ENCODE measurements at regions not wholly inside any gene's neighbourhood (a gene's known extent, or its start where the extent isn't known, plus 50 kb on each side); places are given as distances from the start of the nearest gene placed in this dataset.

DNA sequence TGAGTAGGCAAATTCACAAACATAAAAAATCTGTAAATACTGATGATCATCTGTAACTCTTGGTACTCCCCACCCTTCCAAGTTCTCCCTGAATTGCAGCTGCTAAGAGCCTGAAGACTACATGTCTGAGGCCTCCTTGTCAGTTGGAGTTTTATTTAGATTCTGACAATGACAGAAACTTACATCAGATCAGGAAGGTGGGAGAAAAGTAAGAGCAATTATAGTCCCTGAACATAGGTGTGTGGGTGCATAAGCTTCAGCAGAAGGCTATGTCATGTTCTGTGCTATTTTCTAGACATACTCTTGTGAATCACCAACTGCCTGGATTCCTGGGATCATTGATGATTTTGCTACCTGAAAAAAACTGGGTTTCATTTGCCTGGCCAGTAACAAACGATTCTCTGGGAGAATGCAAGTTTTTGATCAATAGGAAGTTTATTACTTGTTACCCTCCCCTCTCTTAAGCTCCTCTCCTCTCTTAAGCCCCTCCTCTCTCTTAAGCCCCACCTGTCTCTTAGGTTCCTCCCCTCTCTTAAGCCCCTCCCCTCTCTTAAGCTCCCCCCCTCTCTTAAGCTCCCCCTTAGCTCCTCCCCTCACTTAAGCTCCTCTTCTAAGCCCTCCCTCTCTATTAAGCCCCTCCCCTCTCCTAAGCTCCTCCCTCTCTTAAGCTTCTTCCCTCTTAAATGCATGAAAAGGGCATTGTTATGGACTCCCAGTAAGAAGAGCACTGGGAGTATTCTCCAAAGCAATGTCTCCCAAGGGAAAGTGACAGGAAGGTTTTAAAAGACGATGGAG, 1183.4 kb upstream of the AUTS2 start:
- DNase-seq = no peak

- no peak for DNase-seq
Measured at GRCh38 chr7:68417002-68417401, 1181.3 kb upstream of the AUTS2 start.

DNA sequence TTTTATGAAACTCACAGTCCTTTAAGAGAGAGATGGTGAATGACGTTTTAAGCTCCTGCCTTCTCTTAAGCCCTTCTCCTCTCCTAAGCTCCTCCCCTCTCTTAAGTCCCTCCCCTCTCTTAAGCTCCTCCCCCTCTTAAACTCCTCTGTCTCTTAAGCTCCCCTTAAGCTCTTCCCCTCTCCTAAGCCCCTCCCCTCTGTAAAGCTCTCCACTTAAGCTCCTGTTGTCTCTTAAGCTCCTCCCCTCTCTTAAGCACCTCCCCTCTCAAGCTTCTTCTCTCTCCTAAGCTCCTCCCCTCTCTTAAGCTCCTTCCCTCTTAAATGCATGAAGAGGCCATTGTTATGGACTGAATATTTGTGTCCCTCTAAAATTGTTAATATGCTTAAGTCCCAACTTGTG, 1180.6 kb upstream of the AUTS2 start:
- DNase-seq = no peak

GRCh38 chr7:68420342-68421192, 1177.7 kb upstream of the AUTS2 start:
- DNase-seq = no peak

DNA sequence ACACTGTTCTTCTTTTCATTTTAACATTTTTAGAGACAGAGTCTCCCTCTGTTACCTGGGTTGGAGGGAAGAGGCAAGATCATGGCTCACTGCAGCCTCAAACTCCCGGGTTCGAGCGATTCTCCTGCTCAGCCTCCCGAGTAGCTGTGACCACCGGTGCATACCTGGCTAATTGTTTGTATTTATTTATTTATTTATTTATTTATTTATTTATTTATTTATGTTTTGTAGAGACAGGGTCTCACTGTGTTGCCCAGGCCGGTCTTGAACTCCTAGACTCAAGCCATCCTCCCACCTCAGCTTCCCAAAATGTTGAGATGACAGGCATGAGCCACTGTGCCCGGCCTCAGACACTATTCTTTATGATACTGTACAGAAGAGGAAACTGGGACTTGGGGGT, 1176.6 kb upstream of the AUTS2 start:
- no peak for DNase-seq

- DNase-seq = no peak
Measured at GRCh38 chr7:68422281-68422680, 1176.0 kb upstream of the AUTS2 start.

DNA sequence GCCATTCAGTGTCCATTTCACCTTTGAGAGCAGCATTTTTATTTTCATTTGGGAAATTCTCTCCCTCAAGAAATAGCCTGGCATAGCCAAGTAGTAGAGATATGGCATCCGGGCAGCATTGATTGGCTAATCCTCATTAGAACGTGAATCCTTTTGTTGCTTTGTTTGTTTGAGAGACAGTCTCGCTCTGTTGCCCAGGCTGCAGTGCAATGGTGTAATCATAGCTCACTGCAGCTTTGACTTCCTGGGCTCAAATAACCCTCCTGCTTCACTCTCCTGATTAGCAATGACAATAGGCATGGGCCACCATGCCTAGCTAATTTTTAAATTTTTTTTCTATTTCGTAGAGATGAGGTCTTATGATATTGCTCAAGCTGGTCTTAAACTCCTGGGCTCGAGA, 1174.9 kb upstream of the AUTS2 start:
- no peak for DNase-seq

DNA sequence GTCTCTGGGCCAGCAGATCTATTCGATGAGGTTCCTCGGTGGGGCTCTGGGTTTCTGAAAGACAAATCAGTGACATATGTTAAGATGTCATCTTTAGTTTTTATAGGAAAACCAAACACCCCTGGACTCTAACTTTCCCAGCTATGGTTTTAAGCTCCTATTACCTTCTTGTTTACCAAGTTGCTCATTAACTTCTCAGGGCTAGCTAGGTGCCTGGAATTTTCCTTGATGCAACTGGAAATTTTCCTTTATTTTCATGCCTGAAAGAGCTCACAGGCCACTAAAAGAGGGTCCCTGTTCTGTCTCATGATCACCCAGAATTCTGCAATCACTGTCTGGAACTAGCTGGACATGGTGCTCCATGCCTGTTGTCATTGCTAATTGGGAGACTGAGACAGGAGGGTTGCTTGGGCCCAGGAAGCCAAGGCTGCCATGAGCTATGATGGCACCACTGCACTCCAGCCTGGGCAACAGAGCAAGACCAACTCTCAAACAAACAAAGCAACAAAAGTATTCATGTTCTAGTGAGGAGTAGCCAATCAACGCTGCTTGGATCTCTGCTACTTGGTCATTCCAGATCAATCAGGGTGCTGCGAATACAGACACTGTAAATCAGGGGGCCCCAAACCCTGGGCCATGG, 1173.5 kb upstream of the AUTS2 start:
- DNase-seq = no peak

DNA sequence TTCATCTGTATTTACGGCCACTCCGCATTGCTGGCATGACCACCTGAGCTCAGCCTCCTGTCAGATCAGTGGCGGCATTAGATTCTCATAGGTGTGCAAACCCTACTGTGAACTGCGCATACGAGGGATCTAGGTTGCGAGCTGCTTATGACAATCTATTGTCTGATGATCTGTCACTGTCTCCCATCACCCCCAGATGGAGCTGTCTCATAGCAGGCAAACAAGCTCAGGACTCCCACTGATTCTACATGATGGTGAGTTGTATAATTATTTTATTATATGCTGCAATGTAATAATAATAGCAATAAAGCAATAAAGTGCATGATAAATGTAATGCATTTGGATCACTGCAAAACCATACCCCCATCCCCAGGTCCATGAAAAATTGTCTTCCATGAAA, 1172.9 kb upstream of the AUTS2 start:
- no peak for DNase-seq

- no peak for DNase-seq
Measured at GRCh38 chr7:68429411-68430117, 1168.7 kb upstream of the AUTS2 start.

DNA sequence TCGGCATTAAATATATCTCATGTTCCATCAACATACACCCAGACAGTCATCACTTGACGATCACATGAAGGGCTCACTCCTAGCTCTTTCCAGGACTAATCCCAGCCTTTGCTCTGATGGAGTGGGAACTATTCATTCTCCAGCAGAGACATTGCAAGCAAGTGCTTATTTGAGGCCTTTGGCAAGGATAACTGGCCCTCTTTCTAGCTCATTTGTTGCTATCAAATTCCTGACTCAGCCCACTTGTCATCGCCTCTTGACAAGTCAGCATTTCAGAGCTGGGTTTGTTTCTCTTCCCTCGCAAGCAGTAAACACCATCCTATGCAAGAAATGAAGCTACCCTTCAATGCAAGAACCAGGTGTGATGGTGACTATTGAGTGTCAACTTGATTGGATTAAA, 1165.7 kb upstream of the AUTS2 start:
- DNase-seq = no peak

DNA sequence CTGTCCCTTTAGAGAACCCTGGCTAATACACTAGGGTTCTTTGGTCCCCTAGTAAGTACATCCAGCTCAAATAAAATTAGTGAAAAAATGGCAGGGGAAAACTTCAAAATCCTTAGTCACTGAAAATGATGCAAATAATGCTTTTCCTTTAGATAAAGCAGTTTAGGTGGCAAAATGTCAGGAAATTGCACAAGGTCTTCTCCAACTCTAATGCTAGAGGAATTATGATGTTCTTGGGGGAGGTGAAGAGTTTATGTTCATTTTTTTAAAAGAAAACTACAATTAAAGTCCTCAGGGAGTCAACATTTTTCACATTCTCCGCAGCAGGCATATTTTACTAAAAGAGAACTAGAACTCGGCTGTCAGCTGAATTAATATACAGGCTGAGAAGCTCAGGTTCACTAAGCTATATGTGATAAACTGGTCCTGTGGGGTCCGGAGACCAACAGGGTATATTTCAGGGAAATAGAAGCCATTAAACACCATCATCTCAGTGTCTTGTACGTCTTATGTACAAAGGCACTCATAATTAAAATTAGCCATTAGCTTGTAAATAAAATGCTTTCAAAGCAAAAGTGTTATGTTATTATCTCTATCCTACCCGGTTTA, 1164.7 kb upstream of the AUTS2 start:
- DNase-seq = no peak

GRCh38 chr7:68434857-68435256, 1163.4 kb upstream of the AUTS2 start:
- no peak for DNase-seq

- DNase-seq = no peak
Measured at GRCh38 chr7:68438016-68438415, 1160.3 kb upstream of the AUTS2 start.

GRCh38 chr7:68438811-68439210, 1159.5 kb upstream of the AUTS2 start:
- DNase-seq = no peak

GRCh38 chr7:68439897-68440296, 1158.4 kb upstream of the AUTS2 start:
- DNase-seq = no peak

- no peak for DNase-seq
Measured at GRCh38 chr7:68440866-68441265, 1157.4 kb upstream of the AUTS2 start.

DNA sequence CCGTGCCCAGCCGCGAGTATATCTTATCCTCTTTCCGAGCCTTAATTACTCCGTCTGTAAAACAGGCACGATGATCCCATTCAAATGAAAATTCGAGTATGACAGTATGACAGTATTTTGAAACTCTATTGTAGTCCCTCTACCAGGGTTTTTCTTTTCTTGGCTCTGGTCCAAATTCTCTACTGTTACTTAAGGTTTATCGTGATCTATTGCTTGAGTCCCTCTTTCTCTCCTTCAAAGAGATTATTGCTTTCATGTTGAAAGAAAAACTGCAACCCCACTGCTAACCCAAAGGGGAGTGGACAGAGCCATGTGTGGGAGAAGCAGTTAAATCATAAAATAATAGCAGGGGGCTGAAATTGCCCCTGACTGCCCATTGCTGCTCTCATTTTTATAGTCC, 1156.6 kb upstream of the AUTS2 start:
- DNase-seq = no peak

DNA sequence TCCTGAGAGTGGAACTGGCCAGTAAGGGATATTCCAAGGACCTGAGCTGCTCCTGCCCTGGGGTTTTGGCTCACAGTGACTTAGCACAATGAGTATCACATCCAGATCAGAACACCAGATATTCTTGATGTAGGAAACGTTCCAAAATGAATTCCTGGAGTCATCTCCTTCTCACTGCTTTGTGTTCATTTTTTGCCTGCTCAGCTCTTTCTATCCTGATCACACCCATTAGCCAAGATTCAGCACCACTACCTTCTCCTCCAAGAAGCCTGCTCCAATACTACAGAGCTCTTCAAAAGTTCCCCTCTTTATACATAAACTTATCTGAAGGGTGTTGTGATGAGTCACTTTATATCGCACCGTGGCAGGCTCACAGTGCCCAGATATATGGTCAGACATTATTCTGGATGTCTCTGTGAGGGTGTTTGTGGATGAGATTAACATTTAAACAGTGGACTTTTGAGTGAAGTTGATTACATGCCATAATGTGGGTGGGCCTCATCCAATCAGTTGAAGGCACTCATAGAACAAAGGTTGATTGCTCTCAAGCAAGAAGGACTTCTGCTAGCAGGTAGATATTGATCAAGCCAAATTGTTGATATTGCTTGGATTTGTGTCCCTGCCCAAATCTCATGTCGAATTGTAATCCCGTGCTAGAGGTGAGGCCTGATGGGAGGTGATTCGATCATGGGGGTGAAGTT, 1155.2 kb upstream of the AUTS2 start:
- DNase-seq = no peak

DNA sequence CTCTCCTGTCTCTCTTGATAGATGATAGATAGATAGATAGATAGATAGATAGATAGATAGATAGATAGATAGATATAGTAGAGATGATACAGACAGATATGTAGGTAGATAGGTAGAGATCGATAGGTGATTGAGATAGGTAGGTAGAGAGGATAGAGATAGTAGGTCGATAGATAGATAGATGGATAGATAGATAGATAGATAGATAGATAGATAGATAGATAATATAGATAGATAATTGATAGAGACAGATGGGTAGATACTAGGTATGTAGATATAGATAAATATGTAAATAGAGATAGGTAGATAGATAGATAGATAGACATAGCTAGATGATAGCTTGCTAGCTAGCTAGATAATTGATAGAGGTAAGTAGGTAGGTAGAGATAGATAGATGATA, 1154.2 kb upstream of the AUTS2 start:
- no peak for DNase-seq

DNA sequence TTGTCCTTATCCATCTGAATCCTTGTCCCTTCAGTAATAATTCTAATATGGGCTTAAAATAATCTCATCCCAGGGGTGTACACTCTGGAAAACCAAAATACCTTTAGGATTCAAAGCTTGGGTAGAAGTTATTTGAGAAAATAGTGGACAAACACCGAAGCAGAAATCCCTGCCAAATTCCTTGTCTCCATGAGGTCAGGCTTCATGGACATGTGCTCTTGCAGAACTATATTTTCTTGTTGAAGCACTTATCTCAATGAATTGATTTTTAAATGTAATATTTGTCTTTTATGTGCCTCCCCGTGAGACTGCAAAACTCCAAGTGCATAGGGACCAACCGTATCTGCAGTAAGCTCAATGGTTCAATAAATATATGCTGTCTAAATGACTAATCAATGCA, 1153.3 kb upstream of the AUTS2 start:
- no peak for DNase-seq

GRCh38 chr7:68446183-68446582, 1152.1 kb upstream of the AUTS2 start:
- DNase-seq = no peak

All from stimulated activated CD4-positive, alpha-beta T cell treated with anti-CD3 and anti-CD28 coated beads, Interleukin-1b, Interleukin-23, amount 100 ng/mL, for 48 hours (primary cell).